ENCODE measurements at regions not wholly inside any gene's neighbourhood (a gene's known extent, or its start where the extent isn't known, plus 50 kb on each side); places are given as distances from the start of the nearest gene placed in this dataset.

DNA sequence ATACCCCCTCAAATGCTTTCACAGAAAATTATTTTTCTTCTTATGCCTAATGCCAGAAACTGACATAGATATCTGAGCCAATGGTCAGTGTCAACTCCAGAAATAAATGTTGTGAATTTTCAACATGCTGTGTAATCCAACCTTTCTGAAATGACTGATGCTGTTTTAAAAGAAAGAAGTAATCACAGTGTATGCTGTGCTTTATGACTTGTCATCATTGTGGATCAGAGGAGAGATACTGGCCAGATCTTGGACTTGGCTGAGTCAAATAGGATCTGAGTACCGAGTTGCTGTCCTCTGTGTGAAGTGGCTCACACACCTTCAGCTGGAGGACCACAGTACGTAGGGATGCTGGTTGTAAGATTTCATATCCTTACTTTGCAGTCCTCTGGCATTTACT, 89.9 kb upstream of the ARHGAP20 start:
- H3K27me3 ChIP-seq (ENCODE audit: insufficient read depth, low read depth): no peaks in the 10 kb centered on the region
- no peak overlapping the region for H2AFZ ChIP-seq (ENCODE audit: low read depth)
- no peak overlapping the region for H3K4me2 ChIP-seq
- no peaks in the 10 kb centered on the region for H4K20me1 ChIP-seq (ENCODE audit: insufficient read depth)
- no peaks in the 10 kb centered on the region for H3K4me1 ChIP-seq (ENCODE audit: low read depth, poor library complexity, severe bottlenecking)
- no peak overlapping the region for H3K27ac ChIP-seq
- no peaks in the 10 kb centered on the region for H3K36me3 ChIP-seq (ENCODE audit: insufficient read depth)
- TF ChIP-seq CTCF (conservative IDR thresholded peaks at IDR 0.05; ENCODE audit: low read depth, low read length): no peak
- H3K79me2 ChIP-seq (ENCODE audit: insufficient read depth, low read depth): no peaks in the 10 kb centered on the region
- no peak overlapping the region for H3K4me3 ChIP-seq (IDR thresholded peaks at IDR 0.05; ENCODE audit: insufficient read depth, low read depth, low read length)
- H3K9ac ChIP-seq: no peak overlapping the region

DNA sequence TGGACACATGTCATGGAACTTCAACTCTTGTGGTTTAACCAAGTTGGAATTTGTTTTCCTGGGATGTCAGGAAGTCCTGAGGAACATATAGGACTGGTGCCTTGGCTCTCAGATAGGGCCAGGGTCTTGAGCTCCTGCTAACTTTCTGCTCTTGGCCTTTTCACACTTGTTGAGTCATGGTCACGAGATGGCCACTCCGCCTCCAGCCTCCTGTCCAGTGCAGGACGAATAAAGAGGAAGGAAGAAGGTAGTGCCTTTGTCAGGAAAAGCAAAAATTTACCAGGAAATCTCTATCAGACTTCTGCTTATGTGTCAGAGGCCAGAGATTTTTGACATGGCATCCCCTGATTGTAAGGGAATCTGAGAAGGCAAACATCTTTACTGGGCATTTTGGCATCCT, 89.1 kb upstream of the ARHGAP20 start:
- Histone ChIP-seq H3K4me2 (no peak overlapping the region), H3K9ac (no peak overlapping the region), H3K4me3 (IDR thresholded peaks at IDR 0.05; ENCODE audit: insufficient read depth, low read depth, low read length) (no peak overlapping the region), H3K79me2 (ENCODE audit: insufficient read depth, low read depth) (no peaks in the 10 kb centered on the region), H3K27me3 (ENCODE audit: insufficient read depth, low read depth) (no peaks in the 10 kb centered on the region), H4K20me1 (ENCODE audit: insufficient read depth) (no peaks in the 10 kb centered on the region), H3K4me1 (ENCODE audit: low read depth, poor library complexity, severe bottlenecking) (no peaks in the 10 kb centered on the region), H3K27ac (no peak overlapping the region), H2AFZ (ENCODE audit: low read depth) (no peak overlapping the region), H3K36me3 (ENCODE audit: insufficient read depth) (no peaks in the 10 kb centered on the region)
- no peak for TF ChIP-seq CTCF (conservative IDR thresholded peaks at IDR 0.05; ENCODE audit: low read depth, low read length)

DNA sequence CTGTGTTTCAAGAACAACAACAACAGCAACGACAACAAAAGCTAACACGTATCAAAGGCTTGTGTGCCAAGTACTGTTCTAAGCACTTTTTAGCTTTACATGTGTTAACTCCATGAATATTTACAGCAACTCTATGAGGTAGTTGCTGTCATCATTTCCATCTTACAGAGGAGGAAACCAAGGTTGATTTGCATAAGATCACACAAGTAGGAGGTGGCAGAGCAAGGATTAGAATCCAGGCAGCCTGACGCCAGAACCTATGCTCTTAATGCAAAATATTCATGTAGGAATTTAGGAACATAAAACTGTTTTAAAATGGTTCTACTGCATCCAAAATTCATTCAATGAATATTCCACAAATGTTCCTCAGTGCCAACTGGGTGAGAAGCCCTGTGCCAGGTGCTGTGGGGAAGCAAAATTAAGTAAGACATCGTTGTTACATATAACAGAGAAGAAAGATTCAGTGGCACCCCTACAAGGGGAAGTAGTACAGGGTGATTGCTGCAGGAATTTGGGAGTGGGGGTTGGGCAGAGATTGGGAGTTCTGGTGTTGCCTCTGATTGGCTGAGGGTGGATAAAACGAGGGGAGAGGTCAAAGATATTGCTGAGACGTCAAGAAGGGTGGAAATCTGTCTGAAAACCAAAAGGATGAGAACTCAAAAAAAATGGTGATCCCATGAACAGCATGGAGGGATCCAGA, 86.1 kb upstream of the ARHGAP20 start:
- no peaks in the 10 kb centered on the region for H3K27me3 ChIP-seq (ENCODE audit: insufficient read depth, low read depth)
- no peak overlapping the region for H3K4me2 ChIP-seq
- H3K79me2 ChIP-seq (ENCODE audit: insufficient read depth, low read depth): no peaks in the 10 kb centered on the region
- no peak overlapping the region for H3K9ac ChIP-seq
- H4K20me1 ChIP-seq (ENCODE audit: insufficient read depth): no peaks in the 10 kb centered on the region
- H3K4me3 ChIP-seq (IDR thresholded peaks at IDR 0.05; ENCODE audit: insufficient read depth, low read depth, low read length): no peak overlapping the region
- H2AFZ ChIP-seq (ENCODE audit: low read depth): no peak overlapping the region
- H3K4me1 ChIP-seq (ENCODE audit: low read depth, poor library complexity, severe bottlenecking): no peaks in the 10 kb centered on the region
- H3K36me3 ChIP-seq (ENCODE audit: insufficient read depth): no peaks in the 10 kb centered on the region
- H3K27ac ChIP-seq: no peak overlapping the region
- TF ChIP-seq CTCF (conservative IDR thresholded peaks at IDR 0.05; ENCODE audit: low read depth, low read length): no peak

- H2AFZ ChIP-seq (ENCODE audit: low read depth): no peak overlapping the region
- H3K79me2 ChIP-seq (ENCODE audit: insufficient read depth, low read depth): no peaks in the 10 kb centered on the region
- H3K36me3 ChIP-seq (ENCODE audit: insufficient read depth): no peaks in the 10 kb centered on the region
- H3K9ac ChIP-seq: no peak overlapping the region
- H3K27ac ChIP-seq: no peak overlapping the region
- H4K20me1 ChIP-seq (ENCODE audit: insufficient read depth): no peaks in the 10 kb centered on the region
- H3K4me2 ChIP-seq: no peak overlapping the region
- H3K27me3 ChIP-seq (ENCODE audit: insufficient read depth, low read depth): no peaks in the 10 kb centered on the region
- no peak for TF ChIP-seq CTCF (conservative IDR thresholded peaks at IDR 0.05; ENCODE audit: low read depth, low read length)
- H3K4me3 ChIP-seq (IDR thresholded peaks at IDR 0.05; ENCODE audit: insufficient read depth, low read depth, low read length): no peak overlapping the region
- H3K4me1 ChIP-seq (ENCODE audit: low read depth, poor library complexity, severe bottlenecking): no peaks in the 10 kb centered on the region
Observed at GRCh38 chr11:110797453-110797852, 85.2 kb upstream of the ARHGAP20 start.
